NOMO-1 (cell line): ENCODE measurements at regions not wholly inside any gene's neighbourhood (a gene's known extent, or its start where the extent isn't known, plus 50 kb on each side); places are given as distances from the start of the nearest gene placed in this dataset.

Experiments
- DNase-seq, 2 experiments: peaks; one replicate each; lab custom pipeline; 2025; ENCODE audit not compliant: unreplicated experiment in 2 of 2; lab: John Stamatoyannopoulos, UW

DNA sequence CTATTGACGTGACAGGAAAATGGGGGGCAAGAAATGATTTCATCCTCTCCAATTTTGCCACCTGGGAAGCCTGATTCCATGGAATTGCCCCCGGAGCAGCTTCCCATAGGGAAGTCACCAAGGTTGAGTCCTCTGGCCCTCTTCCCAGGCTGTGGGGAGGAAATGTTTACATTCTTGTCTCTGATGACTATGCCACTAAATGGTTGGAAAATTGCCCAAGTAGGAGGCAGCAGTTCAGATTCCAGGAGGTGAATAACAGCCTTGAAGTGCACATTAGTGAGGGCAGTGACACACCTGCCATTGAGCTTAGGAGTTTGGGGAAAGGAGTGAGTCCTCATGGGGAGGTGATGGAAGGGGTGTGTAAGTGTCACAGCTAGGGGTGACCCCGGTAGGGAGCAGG lies 449.2 kb upstream of the DCC start:
- no peak for DNase-seq

- DNase-seq: no peak
Measured at GRCh38 chr18:51891876-51892275, 448.1 kb upstream of the DCC start.

DNA sequence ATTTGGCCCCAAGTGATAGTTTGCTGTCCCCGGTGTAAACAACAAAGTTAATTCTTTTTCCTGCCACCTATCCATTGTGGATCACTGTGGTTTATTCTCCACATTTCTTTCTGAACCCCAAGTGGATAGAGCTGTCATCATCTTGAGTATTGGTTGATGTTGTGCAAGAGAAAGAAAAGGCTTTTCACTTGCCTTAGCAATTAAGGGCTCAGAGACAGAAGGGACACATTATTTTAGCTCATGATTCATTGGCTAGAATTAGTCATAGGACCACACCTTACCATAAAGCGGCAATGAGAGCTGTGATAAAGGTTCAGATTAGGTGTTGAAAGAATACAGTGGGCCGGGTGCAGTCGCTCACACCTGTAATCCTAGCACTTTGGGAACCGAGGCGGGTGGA lies 442.1 kb upstream of the DCC start:
- DNase-seq: no peak

DNA sequence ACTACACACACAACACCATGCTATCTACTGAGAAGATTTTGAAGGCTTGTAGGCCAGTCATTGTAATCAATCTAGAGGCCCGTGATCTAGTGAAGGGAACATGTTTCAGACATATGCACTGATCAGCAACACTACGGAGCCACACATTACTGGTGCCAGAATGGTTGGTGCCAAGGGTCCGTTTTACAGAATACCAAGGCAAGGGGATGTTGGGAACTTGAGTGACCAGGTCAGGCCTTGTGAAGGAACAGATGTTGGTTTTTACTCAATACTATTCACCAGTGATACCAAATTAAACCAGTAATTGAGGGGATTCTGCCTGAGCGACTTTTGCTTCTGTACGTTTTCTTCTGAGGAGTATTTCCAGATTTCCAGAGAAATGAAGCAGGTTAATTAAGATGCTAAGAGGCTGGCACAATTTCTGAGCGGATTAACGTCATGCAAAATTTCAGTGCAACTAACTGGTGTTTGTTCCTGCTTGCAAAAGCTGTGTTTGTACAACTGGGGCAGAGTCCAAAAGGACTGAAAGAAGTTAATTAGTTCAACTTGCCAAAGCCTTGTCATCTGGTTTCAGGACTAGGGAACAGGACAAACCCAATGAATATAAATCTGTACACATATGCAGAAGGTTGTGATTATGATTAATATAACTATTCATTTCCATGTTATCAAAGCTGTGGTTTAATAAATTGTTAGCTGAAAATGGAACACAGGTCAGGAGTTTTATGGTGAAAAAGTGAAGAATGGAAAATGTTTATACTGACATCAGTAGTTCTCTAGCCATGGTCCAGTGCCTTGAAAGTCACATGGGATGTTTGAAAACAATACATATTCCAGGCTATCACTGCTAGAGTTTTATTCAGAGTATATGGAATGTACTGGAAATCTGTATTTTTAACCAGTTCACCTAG lies 432.1 kb upstream of the DCC start:
- DNase-seq: no peak

DNA sequence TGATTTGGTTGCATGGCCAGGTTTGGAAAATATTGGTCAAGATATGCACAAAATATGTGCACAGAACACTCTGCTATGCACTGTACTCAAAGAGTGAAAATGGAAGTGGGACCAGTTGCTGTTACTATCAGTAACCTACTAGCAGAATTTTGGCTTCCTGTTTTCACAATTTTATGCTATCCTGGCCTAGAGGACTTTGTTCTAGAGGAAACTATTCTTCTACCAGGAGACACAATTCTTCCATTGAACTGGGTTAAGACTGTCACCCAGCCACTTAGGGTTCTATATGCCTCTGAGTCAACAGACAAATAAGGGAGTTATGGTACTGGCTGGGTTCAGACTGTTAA lies 431.4 kb upstream of the DCC start:
- no peak for DNase-seq

DNA sequence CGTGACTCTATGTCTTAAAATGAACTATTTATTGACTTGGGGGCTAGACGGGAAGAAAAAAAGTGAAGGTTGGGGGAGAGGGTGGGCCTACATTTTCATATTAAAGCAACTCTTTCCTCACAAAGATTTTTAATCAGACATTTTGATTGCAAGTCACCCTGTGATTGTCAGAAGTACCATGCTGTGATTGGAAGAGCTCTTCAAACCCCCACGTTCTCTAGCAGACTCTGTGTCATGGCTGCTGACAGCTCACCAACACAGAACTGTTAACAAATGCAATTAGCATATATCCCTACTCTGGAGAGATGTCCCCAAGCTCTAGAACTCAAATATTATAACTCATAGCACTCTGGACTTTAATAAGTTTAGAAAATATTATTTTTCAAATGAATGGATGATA lies 428.4 kb upstream of the DCC start:
- no peak for DNase-seq

DNA sequence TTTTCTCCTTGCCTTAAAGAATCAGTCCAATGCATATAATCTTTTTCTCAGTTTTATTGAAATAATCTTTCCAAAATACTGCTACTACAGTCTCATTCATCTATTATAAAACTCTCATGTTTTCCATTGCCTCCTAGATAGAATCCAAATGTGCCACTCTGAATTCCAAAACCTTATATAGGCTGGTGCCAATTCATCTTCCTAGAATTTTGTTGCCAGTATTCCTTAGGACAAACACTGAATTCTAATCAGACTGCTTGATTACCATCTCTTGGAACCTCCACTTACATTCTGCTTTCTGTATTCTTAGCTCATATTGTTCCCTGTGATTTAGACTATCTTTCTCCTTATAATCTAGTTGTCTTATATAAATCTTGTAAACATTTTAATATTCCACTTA lies 427.6 kb upstream of the DCC start:
- DNase-seq: no peak

GRCh38 chr18:51915176-51915575 lies 424.8 kb upstream of the DCC start:
- DNase-seq: no peak

DNA sequence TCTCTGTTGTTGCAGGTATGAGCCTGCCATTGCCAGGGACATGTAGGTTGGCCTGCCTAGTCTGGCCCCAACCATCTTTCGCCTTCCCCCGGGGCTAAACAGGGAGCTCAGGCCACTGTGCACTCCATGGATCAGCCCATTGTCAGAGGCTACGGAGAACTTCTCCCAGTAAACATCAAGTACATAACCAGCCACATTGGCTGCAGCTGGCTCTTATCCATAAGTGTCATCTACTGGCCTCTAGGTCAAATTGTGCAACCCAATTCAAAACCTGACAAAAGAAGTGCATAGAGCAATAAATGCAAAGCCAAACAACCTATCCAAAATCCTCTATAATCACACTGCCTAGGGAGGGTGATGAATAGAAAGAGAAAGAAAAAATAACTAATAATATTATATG lies 418.1 kb upstream of the DCC start:
- no peak for DNase-seq

GRCh38 chr18:51933903-51934302 lies 406.1 kb upstream of the DCC start:
- DNase-seq: no peak

- no peak for DNase-seq
Measured at GRCh38 chr18:51936115-51936514, 403.9 kb upstream of the DCC start.

DNA sequence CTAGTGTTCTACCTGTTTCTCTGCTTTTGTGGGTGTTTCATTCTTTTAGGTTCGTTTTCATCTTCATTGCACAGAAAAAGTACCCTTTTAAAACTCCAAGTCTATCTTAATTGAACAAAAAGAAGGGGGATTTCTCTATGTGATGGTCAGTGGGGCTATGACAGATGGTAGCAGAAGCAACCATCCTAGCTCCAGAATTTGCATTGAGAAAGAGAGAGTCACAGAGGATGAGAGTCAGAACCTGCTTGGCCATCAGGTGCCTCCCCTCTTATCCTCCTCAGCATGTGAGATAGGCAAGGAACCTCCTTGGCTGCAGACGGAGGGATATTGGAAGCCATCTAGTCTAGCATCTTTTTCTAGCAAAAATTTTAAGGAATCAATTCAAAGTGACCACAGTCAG lies 398.0 kb upstream of the DCC start:
- DNase-seq: no peak

- DNase-seq: no peak
Measured at GRCh38 chr18:51943281-51943680, 396.7 kb upstream of the DCC start.

GRCh38 chr18:51946946-51947345 lies 393.1 kb upstream of the DCC start:
- no peak for DNase-seq

DNA sequence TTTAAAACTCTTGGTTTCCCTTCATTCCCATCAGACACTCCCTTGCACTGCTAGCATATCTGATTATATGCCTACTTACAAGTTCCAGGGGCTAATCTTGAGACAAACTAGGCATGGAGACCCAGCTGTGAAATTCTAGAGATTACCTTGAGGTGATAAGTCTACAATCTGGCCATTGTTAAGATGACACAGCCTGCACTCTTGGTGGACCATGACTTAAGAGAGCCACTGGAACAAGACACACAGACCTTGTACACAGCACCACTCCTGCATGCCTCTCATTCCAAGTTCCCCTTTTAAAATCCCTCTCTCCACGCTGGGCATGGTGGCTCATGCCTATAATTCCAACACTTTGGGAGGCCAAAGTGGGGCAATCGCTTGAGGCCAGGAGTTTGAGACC lies 387.2 kb upstream of the DCC start:
- DNase-seq: no peak

GRCh38 chr18:51953521-51953920 lies 386.5 kb upstream of the DCC start:
- no peak for DNase-seq

- no peak for DNase-seq
Measured at GRCh38 chr18:51955136-51955535, 384.9 kb upstream of the DCC start.

- DNase-seq: no peak
Measured at GRCh38 chr18:51957001-51957400, 383.0 kb upstream of the DCC start.

DNA sequence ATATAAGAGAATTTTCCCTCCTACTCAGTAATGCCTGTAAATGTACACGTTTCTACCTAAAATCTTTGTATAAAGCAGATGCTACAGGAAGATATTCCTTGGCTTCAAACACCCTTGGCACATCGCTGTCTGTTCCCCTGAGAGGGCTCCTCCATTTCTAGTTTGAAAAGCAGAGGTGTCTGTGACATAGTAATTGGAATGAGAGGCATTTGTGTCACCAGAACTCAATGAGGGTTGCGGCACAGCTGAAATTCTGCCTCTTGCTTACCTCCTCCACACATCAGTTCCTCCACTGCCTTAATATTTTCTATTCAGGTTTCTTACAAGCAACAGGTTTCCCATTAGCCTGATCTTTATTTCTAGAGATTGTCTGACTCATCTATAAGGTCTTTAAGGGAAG lies 359.9 kb upstream of the DCC start:
- no peak for DNase-seq

DNA sequence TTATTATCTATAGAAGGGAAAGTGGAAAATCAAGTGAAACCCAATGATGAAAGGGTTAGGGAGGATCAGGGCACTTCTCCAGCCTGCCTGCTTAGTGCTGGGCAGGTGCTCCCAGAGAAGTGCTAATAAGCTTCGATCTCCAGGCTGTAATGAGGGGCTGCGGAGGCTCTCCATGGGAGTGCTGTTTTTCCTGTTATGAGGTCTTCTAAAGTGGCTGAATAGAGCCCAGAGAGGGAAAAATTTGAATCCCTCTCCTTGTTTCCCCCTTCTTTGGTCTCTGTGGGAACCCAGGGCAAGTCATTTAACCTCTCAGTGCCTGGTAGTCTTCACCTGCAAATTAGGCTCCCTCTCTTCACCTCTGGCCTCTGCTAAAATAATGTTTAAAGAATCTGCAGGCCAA lies 351.7 kb upstream of the DCC start:
- no peak for DNase-seq

DNA sequence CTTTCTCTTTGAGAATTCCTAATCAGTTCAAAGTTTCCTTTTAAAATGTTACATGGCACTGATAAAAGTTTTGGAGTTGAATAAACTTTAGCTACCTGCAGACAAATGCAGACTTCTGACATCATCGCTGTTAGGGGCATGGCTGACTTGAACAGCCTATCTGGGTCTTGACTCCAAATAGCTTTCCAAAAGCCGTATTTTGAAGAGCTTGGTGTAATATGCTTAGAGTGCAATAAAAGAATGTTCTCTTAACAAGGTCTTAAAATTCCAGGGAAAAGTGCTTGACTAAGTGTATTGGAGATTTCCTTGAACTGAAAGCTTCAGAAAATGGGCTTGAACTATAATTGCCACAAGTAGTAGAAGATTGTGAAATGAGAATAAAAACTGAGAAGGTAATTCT lies 342.9 kb upstream of the DCC start:
- DNase-seq: no peak

DNA sequence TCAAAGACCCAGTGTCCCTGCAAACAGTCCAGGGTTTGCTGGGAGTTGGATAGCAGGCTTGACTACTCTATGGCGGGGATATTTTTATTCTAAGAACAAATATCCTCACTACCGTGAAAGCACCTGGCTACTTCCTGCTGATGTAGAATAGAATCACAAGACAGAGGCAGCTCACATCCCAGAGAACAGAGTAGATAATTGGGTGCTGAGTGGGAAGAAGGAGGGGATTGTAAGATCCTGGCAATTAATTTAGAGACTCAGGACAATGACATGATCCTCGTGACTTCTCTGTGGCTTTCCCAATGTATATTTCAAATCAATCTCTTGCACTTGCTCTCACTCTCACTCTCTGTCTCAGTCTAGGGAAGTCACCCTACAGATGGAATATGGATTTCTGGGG lies 341.9 kb upstream of the DCC start:
- no peak for DNase-seq

GRCh38 chr18:51998711-51999110 lies 341.3 kb upstream of the DCC start:
- no peak for DNase-seq
